Calu3 (cell line): ENCODE measurements at regions not wholly inside any gene's neighbourhood (a gene's known extent, or its start where the extent isn't known, plus 50 kb on each side); places are given as distances from the start of the nearest gene placed in this dataset.

Source experiments
- BruUV-seq: library from RNA; stranded (reverse); fragments of 400-500 nt; replicated peaks from 2 replicates; lab custom pipeline; 2021; lab: Mats Ljungman, UMichigan
- CTCF ChIA-PET: fragments of 300-600 bp; sonication (Branson Sonifier 250); formaldehyde crosslinking; loops from one replicate; lab custom pipeline; 2022; ENCODE audit warnings: antibody characterized with exemption; lab: Charles Lee
- DNase-seq: peaks from one replicate; pipeline ENCODE4 v3.0.0; 2022
- H3K27ac Mint-ChIP-seq: one replicate; pipeline ENCODE4 v1.8.0; 2022; ENCODE audit warnings: mixed read lengths; ENCODE audit not compliant: unreplicated experiment
- H3K27me3 Mint-ChIP-seq: one replicate; pipeline ENCODE4 v1.8.0; 2022; ENCODE audit warnings: mixed read lengths; ENCODE audit not compliant: unreplicated experiment
- H3K36me3 Mint-ChIP-seq: one replicate; pipeline ENCODE4 v1.8.0; 2022; ENCODE audit warnings: mild to moderate bottlenecking, moderate library complexity, mixed read lengths; ENCODE audit not compliant: insufficient read depth, unreplicated experiment
- H3K4me1 Mint-ChIP-seq: one replicate; pipeline ENCODE4 v1.8.0; 2022; ENCODE audit warnings: mild to moderate bottlenecking, low read depth, mixed read lengths; ENCODE audit not compliant: unreplicated experiment
- H3K4me3 Mint-ChIP-seq: one replicate; pipeline ENCODE4 v1.8.0; 2022; ENCODE audit warnings: mild to moderate bottlenecking, low read depth, moderate library complexity, mixed read lengths; ENCODE audit not compliant: unreplicated experiment
- H3K9me3 Mint-ChIP-seq: one replicate; pipeline ENCODE4 v1.8.0; 2022; ENCODE audit warnings: low read depth, mixed read lengths; ENCODE audit not compliant: unreplicated experiment
- CTCF ChIP-seq: fragments of 200-600 bp; IDR thresholded peaks from one replicate; pipeline ENCODE4 v1.8.0; 2022; ENCODE audit warnings: antibody characterized with exemption; ENCODE audit not compliant: unreplicated experiment
- intact Hi-C: fragments of 100-400 bp; cut with micrococcal nuclease; formaldehyde crosslinking; loops from one replicate; pipeline ENCODE4 v1.10.0; 2022; ENCODE audit not compliant: unreplicated experiment

DNA sequence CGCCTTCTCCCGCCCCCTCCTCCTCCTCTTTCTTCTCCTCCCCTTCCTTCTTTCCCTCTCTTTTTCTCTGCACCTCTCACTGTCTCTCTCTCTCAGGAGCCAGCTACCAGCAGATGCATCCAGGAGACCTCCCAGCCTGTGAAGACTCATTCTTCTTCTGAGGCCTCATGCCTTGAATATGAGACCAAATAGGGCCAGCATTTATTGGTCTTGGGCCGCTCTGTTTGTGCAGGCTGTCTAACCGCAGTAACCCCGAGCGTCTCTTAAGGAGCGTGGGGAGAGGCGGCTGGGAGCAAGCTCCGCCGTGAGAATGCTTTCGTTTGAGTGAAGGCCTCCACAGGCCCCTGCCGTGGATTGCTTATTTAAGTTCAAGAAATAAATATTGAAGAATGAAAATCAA is 167.0 kb downstream of the NUFIP1 start:
- BruUV-seq, result no TSS peak
- no peaks in the 10 kb centered on the region for H3K9me3 Mint-ChIP-seq
- CTCF ChIA-PET, result no interaction called here
- intact Hi-C loops, result no loop called here
- no peaks in the 10 kb centered on the region for H3K36me3 Mint-ChIP-seq
- no peak for DNase-seq
- TF ChIP-seq CTCF, result no peak
- no peaks in the 10 kb centered on the region for H3K27me3 Mint-ChIP-seq
- peaks cover 28% of the 10 kb centered on the region for H3K4me1 Mint-ChIP-seq
- no peak overlapping the region for H3K4me3 Mint-ChIP-seq
- no peak overlapping the region for H3K27ac Mint-ChIP-seq

DNA sequence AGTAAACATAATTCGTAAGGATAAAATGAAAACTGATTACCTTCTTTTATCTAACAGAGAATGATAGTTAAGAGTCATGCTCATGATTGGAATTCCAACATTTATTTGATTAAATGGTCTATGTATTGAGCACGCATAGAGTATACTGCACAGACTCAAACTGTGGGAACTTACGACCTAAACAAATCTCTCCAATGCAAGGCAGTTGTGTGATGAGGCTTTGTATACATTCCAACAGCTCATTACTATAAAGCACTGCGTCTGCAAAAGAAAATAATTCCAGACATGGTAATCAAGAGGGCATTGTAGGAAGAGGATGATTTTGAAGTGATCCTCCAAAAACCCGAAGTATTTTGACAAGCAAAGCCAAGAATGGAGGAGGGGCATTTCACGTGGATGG is 169.5 kb downstream of the NUFIP1 start:
- CTCF ChIA-PET, result no interaction called here
- no peaks in the 10 kb centered on the region for H3K36me3 Mint-ChIP-seq
- TF ChIP-seq CTCF, result no peak
- no peak for DNase-seq
- H3K27ac Mint-ChIP-seq, result peak overlapping the region; percentile 89
- H3K9me3 Mint-ChIP-seq, result no peaks in the 10 kb centered on the region
- intact Hi-C loops, result loop anchor here (10.0 kb wide), 2 partner anchors 55 to 105 kb away; no protein-coding TSS in a partner anchor
- H3K4me3 Mint-ChIP-seq, result no peak overlapping the region
- no TSS peak for BruUV-seq
- no peaks in the 10 kb centered on the region for H3K27me3 Mint-ChIP-seq
- H3K4me1 Mint-ChIP-seq, result peaks cover 49% of the 10 kb centered on the region

DNA sequence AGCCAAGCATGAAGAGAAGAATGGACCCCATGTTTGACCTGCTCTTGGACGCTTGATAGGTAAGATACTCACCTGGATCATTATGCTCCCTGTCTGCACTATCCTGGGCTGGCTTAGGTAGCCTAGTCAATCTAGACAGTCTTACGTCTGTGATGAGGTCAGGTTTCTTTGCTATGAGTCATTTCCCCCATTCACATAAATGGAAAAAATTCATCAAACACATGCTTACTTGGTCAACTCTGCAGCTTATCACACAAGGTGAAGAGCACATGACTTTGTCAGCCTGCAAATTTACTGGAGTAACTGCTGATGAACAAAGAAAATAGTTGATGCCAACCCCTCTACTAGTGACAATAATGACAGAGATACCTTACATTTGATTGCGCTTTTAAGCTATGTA is 170.0 kb downstream of the NUFIP1 start:
- no peak for TF ChIP-seq CTCF
- peaks cover 54% of the 10 kb centered on the region for H3K4me1 Mint-ChIP-seq
- H3K27me3 Mint-ChIP-seq, result no peaks in the 10 kb centered on the region
- no TSS peak for BruUV-seq
- H3K27ac Mint-ChIP-seq, result peak overlapping the region; percentile 89
- DNase-seq, result peak; percentile 26
- CTCF ChIA-PET, result no interaction called here
- no peaks in the 10 kb centered on the region for H3K36me3 Mint-ChIP-seq
- no peak overlapping the region for H3K4me3 Mint-ChIP-seq
- intact Hi-C loops, result loop anchor here (10.0 kb wide), 2 partner anchors 54 to 104 kb away; no protein-coding TSS in a partner anchor
- H3K9me3 Mint-ChIP-seq, result no peaks in the 10 kb centered on the region

GRCh38 chr13:44818428-44818827 is 170.8 kb downstream of the NUFIP1 start:
- BruUV-seq, result no TSS peak
- peaks cover 61% of the 10 kb centered on the region for H3K4me1 Mint-ChIP-seq
- H3K4me3 Mint-ChIP-seq, result no peak overlapping the region

More at GRCh38 chr13:44818428-44818827, 170.8 kb downstream of the NUFIP1 start:
- Mint-ChIP-seq H3K27ac (peak overlapping the region; percentile 89), H3K36me3 (no peaks in the 10 kb centered on the region), H3K27me3 (no peaks in the 10 kb centered on the region), H3K9me3 (no peaks in the 10 kb centered on the region)
- CTCF ChIA-PET, result interaction anchor here (0.8 to 1.6 kb wide), 2 partner anchors 12 to 335 kb away, joined by 3 to 8 read pairs; no protein-coding TSS in a partner anchor
- no peak for DNase-seq
- intact Hi-C loops, result loop anchor here (10.0 kb wide), 2 partner anchors 54 to 104 kb away; no protein-coding TSS in a partner anchor
- no peak for TF ChIP-seq CTCF
